ENCODE measurements at regions not wholly inside any gene's neighbourhood (a gene's known extent, or its start where the extent isn't known, plus 50 kb on each side); places are given as distances from the start of the nearest gene placed in this dataset.

DNA sequence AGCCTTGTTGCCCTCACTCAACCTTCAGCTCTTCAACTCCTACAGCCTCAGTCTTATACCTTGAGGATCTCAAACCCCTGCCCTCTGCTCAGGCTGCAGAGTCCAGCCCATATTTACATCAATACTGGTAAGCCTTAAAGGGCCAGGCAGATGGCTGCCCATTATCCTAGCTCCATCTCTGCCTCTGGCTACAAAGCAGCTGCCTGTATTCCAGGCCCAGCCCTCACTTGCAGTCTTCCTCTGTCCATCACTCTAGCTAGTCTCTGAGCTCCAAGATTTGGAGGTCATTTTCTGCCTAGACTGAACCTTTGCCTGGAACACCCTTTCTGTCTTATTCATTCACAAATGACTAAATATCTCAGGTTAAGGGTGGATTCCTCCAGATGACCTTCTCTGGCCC lies 50.2 kb upstream of the GALNT10 start:
- TF ChIP-seq POLR2A (IDR thresholded peaks at IDR 0.05; ENCODE audit: low read depth) (no peak), EP300 (IDR thresholded peaks at IDR 0.05) (no peak)
- TF ChIP-seq, protein P1, sequence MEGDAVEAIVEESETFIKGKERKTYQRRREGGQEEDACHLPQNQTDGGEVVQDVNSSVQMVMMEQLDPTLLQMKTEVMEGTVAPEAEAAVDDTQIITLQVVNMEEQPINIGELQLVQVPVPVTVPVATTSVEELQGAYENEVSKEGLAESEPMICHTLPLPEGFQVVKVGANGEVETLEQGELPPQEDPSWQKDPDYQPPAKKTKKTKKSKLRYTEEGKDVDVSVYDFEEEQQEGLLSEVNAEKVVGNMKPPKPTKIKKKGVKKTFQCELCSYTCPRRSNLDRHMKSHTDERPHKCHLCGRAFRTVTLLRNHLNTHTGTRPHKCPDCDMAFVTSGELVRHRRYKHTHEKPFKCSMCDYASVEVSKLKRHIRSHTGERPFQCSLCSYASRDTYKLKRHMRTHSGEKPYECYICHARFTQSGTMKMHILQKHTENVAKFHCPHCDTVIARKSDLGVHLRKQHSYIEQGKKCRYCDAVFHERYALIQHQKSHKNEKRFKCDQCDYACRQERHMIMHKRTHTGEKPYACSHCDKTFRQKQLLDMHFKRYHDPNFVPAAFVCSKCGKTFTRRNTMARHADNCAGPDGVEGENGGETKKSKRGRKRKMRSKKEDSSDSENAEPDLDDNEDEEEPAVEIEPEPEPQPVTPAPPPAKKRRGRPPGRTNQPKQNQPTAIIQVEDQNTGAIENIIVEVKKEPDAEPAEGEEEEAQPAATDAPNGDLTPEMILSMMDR (IDR thresholded peaks at IDR 0.05), result no peak
